Lower leg skin (tissue), 3 donors: ENCODE measurements at regions not wholly inside any gene's neighbourhood (a gene's known extent, or its start where the extent isn't known, plus 50 kb on each side); places are given as distances from the start of the nearest gene placed in this dataset.

ENCODE experiments used
- CTCF ChIP-seq, 3 donors: fragments of 450-650 bp; IDR thresholded peaks; one replicate each; pipeline ENCODE4 v1.5.1; 2016; ENCODE audit warnings: antibody characterized with exemption in 3 of 3, mild to moderate bottlenecking in 3 of 3, moderate library complexity in 2 of 3
- POLR2A ChIP-seq, 2 donors: fragments of 450-650 bp; IDR thresholded peaks; one replicate each; pipeline ENCODE4 v1.6.1; 2016 to 2017; ENCODE audit warnings: antibody characterized with exemption in 2 of 2, mild to moderate bottlenecking in 1 of 2, moderate library complexity in 1 of 2

GRCh38 chr2:123532994-123533393 lies 492.1 kb upstream of the CNTNAP5 start:
- TF ChIP-seq POLR2A (IDR thresholded peaks at IDR 0.05), result no peak
- TF ChIP-seq CTCF (IDR thresholded peaks at IDR 0.05), result no peak
